ENCODE measurements at regions not wholly inside any gene's neighbourhood (a gene's known extent, or its start where the extent isn't known, plus 50 kb on each side); places are given as distances from the start of the nearest gene placed in this dataset.

- no peak for TF ChIP-seq JUND (IDR thresholded peaks at IDR 0.05)
- no peak for TF ChIP-seq CTCF (IDR thresholded peaks at IDR 0.05)
- no peak for TF ChIP-seq TAF1 (IDR thresholded peaks at IDR 0.05; ENCODE audit: borderline replicate concordance, low read depth, low read length)
Measured at GRCh38 chr2:183782436-183782835, 658.2 kb downstream of the NUP35 start.

Data from SK-N-SH (cell line).